DND-41 (cell line): ENCODE measurements at regions not wholly inside any gene's neighbourhood (a gene's known extent, or its start where the extent isn't known, plus 50 kb on each side); places are given as distances from the start of the nearest gene placed in this dataset.
"Not testable (repeated sequence)": the region's sequence is repeated elsewhere in the genome, so short reads cannot be mapped to it uniquely, and the experiment has no call there.

Source experiments
- ATAC-seq: fragments of 200-7000 bp; cut with Tn5 transposase; 3 replicates; pipeline ENCODE4 v1.9.1; 2021; ENCODE audit warnings: low read depth; ENCODE audit not compliant: insufficient read depth
- DNase-seq: peaks from one replicate; pipeline ENCODE4 v3.0.0-alpha.2; 2020
- H2AFZ ChIP-seq: 2 replicates; pipeline ENCODE4 v1.6.0; 2012; ENCODE audit warnings: low read depth, low read length
- H3K27ac ChIP-seq: 2 replicates; pipeline ENCODE4 v1.5.1; 2012; ENCODE audit warnings: low read length, inconsistent platforms
- H3K27me3 ChIP-seq: fragments of 200-600 bp; sonication (generic); 2 replicates; pipeline ENCODE4 v1.6.0; 2012; ENCODE audit warnings: low read length, mild to moderate bottlenecking, inconsistent platforms; ENCODE audit not compliant: insufficient read depth, poor library complexity
- H3K36me3 ChIP-seq: 2 replicates; pipeline ENCODE4 v1.5.1; 2012; ENCODE audit warnings: low read length, inconsistent platforms; ENCODE audit not compliant: insufficient read depth
- H3K4me1 ChIP-seq: 2 replicates; pipeline ENCODE4 v1.5.1; 2012; ENCODE audit warnings: mild to moderate bottlenecking, low read length; ENCODE audit not compliant: insufficient read depth
- H3K4me2 ChIP-seq: 2 replicates; pipeline ENCODE4 v1.6.0; 2012; ENCODE audit warnings: mild to moderate bottlenecking, moderate library complexity, low read length, inconsistent platforms; ENCODE audit not compliant: insufficient read depth
- H3K4me3 ChIP-seq, 2 experiments: fragments of 200-600 bp in 1 of 2; shearing (Covaris generic) in 1 of 2; 2 replicates each; pipeline ENCODE4 v1.5.1; 2012 to 2016; ENCODE audit warnings: inconsistent platforms in 2 of 2, low read length in 2 of 2, mild to moderate bottlenecking in 2 of 2, low read depth in 1 of 2, moderate library complexity in 1 of 2
- H3K79me2 ChIP-seq: 2 replicates; pipeline ENCODE4 v1.6.0; 2012; ENCODE audit warnings: low read length, inconsistent platforms; ENCODE audit not compliant: insufficient read depth
- H3K9ac ChIP-seq: 2 replicates; pipeline ENCODE4 v1.6.0; 2012; ENCODE audit warnings: low read depth, mild to moderate bottlenecking, inconsistent platforms, low read length, moderate library complexity
- H3K9me3 ChIP-seq: 2 replicates; pipeline ENCODE4 v1.5.1; 2012; ENCODE audit warnings: low read length, moderate library complexity, mild to moderate bottlenecking, inconsistent platforms; ENCODE audit not compliant: insufficient read depth, severe bottlenecking
- H4K20me1 ChIP-seq: 2 replicates; pipeline ENCODE4 v1.6.0; 2012; ENCODE audit warnings: low read length; ENCODE audit not compliant: insufficient read depth

DNA sequence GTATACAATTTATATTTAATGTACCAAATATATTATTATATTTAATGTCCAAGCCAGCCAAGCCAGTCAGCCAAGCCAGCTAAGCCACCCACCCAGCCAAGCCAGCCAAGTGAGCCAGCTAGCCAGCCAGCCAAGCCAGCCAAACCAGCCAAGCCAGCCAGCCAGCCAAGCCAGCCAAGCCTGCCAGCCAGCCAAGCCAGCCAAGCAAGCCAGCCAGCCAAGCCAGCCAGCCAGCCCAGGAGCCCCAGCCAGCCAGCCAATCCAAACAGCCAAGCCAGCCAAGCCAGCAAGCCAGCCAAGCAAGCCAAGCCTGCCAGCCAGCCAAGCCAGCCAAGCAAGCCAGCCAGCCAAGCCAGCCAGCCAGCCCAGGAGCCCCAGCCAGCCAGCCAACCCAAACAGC lies 1596.3 kb downstream of the RPIA start:
- not testable (repeated sequence) for H3K9ac ChIP-seq, H3K9me3 ChIP-seq, H3K36me3 ChIP-seq, H3K4me3 ChIP-seq, H3K27ac ChIP-seq, H3K4me2 ChIP-seq, H2AFZ ChIP-seq, ATAC-seq, H4K20me1 ChIP-seq, H3K4me1 ChIP-seq, DNase-seq, H3K79me2 ChIP-seq, H3K27me3 ChIP-seq

DNA sequence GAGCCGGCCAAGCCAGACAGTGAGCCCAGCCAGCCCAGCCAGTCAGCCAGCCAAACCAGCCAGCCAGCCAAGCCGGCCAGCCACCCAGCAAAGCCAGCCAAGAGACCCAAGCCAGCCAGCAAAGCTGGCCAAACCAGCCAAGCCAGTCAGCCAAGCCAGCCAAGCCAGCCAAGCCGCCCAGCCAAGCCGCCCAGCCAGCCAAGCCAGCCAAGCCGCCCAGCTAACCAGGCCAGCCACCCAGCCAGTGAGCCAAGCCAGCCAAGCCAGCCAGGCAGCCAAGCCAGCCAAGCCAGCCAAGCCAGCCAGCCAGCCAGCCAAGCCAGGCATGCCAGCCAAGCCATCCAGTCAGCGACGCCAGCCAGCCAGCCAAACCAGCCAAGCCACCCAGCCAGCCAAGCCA lies 1596.9 kb downstream of the RPIA start:
- ATAC-seq, H3K79me2 ChIP-seq, H3K36me3 ChIP-seq, H3K4me3 ChIP-seq, H3K9ac ChIP-seq, H3K4me2 ChIP-seq, H3K9me3 ChIP-seq, H3K4me1 ChIP-seq, H3K27ac ChIP-seq, DNase-seq, H4K20me1 ChIP-seq, H2AFZ ChIP-seq, H3K27me3 ChIP-seq: not testable (repeated sequence)

DNA sequence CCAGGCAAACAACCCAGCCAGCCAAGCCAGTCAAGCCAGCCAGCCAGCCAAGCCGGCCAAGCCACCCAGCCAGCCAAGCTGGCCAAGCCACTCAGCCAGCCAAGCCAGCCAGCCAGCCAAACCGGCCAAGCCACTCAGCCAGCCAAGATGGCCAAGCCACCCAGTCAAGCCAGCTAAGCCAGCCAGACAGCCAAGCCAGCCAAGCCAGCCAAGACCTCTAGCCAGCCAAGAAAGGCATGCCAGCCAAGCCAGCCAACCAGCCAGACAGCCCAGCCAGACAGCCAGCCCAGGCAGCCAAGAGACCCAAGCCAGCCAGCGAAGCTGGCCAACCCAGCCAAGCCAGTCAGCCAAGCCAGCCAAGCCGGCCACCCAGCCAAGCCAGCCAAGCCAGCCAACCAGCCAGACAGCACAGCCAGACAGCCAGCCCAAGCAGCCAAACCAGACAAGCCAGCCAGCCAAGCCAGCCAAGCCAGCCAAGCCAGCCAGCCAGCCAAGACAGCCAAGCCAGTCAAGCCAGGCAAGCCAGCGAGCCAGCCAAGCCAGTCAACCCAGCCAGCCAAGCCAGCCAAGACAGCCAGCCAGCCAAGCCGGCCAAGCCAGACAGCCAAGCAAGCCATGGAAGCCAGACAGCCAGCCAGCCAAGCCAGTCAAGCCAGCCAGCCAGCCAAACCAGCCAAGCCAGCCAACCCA lies 1598.0 kb downstream of the RPIA start:
- not testable (repeated sequence) for H3K27ac ChIP-seq, H3K9me3 ChIP-seq, DNase-seq, H3K4me1 ChIP-seq, H4K20me1 ChIP-seq, H3K4me2 ChIP-seq, H2AFZ ChIP-seq, H3K36me3 ChIP-seq, H3K27me3 ChIP-seq, H3K79me2 ChIP-seq, ATAC-seq, H3K9ac ChIP-seq, H3K4me3 ChIP-seq

DNA sequence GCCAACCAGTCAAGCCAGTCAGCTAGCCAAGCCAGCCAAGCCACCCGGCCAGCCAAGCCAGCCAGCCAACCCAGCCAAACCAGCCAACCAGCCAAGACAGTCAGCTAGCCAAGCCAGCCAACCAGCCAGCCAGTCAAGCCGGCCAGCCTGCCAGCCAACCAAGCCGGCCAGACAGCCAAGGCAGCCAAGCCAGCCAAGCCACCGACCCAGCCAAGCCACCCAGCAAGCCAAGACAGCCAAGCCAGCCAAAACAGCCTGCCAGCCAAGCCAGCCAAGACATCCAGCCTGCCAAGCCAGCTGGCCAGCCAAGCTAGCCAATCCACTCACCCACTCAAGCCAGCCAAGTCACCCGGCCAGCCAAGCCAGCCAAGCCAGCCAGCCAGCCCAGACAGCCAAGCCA lies 1599.2 kb downstream of the RPIA start:
- H3K79me2 ChIP-seq, H3K9me3 ChIP-seq, H4K20me1 ChIP-seq, H3K27ac ChIP-seq, H3K36me3 ChIP-seq, H3K4me2 ChIP-seq, H3K4me3 ChIP-seq, DNase-seq, H3K9ac ChIP-seq, H2AFZ ChIP-seq, H3K4me1 ChIP-seq, H3K27me3 ChIP-seq, ATAC-seq: not testable (repeated sequence)

DNA sequence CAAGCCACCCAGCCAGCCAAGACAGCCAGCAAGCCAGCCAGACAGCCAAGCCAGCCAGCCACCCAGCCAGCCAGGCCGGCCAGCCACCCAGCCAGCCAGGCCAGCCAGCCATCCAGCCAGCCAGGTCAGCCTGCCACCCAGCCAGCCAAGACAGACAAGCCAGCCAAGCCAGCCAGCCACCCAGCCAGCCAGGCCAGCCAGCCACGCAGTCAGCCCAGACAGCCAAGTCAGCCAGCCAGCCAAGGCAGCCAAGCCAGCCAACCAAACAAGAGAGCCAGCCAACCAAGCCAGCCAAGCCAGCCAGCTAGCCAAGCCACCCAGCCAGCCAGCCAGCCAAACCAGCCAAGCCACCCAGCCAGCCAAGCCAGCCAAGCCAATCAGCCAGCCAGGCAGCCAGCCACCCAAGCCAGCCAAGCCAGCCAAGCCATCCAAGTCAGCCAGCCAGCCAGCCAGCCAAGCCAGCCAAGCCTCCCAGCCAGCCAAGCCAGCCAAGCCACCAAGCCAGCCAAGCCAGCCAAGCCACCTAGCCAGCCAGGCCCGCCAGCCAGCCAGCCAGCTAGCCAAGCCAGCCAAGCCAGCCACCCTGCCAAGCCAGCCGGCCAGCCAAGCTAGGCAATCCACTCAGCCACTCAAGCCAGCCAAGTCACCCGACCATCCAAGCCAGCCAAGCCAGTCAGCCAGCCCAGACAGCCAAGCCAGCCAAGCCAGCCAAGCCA lies 1599.9 kb downstream of the RPIA start:
- H3K4me2 ChIP-seq, H3K79me2 ChIP-seq, H3K9ac ChIP-seq, DNase-seq, ATAC-seq, H3K9me3 ChIP-seq, H3K4me1 ChIP-seq, H2AFZ ChIP-seq, H4K20me1 ChIP-seq, H3K27ac ChIP-seq, H3K27me3 ChIP-seq, H3K4me3 ChIP-seq, H3K36me3 ChIP-seq: not testable (repeated sequence)

DNA sequence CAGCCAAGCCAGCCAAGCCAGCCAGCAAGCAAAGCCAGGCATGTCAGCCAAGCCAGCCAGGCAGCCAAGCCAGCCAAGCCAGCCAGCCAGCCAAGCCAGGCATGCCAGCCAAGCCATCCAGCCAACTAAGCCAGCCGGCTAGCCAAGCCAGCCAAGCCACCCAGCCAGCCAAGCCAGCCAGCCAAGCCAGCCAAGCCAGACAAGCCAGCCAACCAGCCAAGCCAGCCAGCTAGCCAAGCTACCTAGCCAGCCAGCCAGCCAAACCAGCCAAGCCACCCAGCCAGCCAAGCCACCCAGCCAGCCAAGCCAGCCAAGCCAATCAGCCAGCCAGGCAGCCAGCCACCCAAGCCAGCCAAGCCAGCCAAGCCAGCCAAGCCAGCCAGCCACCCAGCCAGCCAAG lies 1600.5 kb downstream of the RPIA start:
- H3K79me2 ChIP-seq, ATAC-seq, H2AFZ ChIP-seq, H3K36me3 ChIP-seq, H3K9ac ChIP-seq, H3K27me3 ChIP-seq, DNase-seq, H3K27ac ChIP-seq, H4K20me1 ChIP-seq, H3K9me3 ChIP-seq, H3K4me2 ChIP-seq, H3K4me1 ChIP-seq, H3K4me3 ChIP-seq: not testable (repeated sequence)

DNA sequence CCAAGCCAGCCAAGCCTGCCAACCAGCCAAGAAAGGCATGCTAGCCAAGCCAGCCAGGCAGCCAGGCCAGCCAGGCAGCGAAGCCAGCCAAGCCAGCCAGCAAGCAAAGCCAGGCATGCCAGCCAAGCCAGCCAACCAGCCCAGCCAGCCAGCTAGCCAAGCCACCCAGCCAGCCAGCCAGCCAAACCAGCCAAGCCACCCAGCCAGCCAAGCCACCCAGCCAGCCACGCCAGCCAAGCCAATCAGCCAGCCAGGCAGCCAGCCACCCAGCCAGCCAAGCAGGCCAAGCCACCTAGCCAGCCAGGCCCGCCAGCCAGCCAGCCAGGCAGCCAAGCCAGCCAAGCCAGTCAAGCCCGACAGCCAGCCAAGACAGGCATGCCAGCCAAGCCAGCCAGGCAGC lies 1601.0 kb downstream of the RPIA start:
- ATAC-seq, H3K4me1 ChIP-seq, H2AFZ ChIP-seq, H3K79me2 ChIP-seq, H4K20me1 ChIP-seq, H3K4me3 ChIP-seq, H3K27ac ChIP-seq, H3K4me2 ChIP-seq, H3K36me3 ChIP-seq, H3K9ac ChIP-seq, H3K27me3 ChIP-seq, H3K9me3 ChIP-seq, DNase-seq: not testable (repeated sequence)

DNA sequence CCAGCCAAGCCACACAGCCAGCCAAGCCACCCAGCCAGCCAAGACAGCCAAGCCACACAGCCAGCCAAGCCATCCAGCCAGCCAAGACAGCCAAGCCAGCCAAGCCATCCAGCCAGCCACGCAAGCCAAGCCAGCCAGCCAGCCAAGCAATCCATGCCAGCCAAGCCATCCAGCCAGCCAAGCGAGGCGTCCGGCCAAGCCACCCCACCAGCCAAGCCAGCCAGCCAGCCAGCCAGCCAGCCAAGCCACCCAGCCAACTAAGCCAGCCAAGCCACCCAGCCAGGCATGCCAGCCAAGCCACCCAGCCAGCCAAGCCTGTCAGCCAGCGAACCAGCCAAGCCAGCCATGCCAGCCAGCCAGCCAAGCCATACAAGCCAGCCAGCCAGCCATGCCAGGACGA lies 1601.8 kb downstream of the RPIA start:
- H3K36me3 ChIP-seq, ATAC-seq, H3K4me3 ChIP-seq, H3K27me3 ChIP-seq, H3K9ac ChIP-seq, H2AFZ ChIP-seq, H3K27ac ChIP-seq, H3K4me2 ChIP-seq, H4K20me1 ChIP-seq, H3K4me1 ChIP-seq, DNase-seq, H3K79me2 ChIP-seq, H3K9me3 ChIP-seq: not testable (repeated sequence)
